IPS-20b (cell line): ENCODE measurements at regions not wholly inside any gene's neighbourhood (a gene's known extent, or its start where the extent isn't known, plus 50 kb on each side); places are given as distances from the start of the nearest gene placed in this dataset.

Experiments
- H3K27ac ChIP-seq: one replicate; pipeline ENCODE4 v1.5.1; 2013; ENCODE audit warnings: low read length
- H3K27me3 ChIP-seq: 2 replicates; pipeline ENCODE4 v1.6.1; 2013; ENCODE audit warnings: mild to moderate bottlenecking, low read length, inconsistent platforms; ENCODE audit not compliant: insufficient read depth
- H3K36me3 ChIP-seq: 2 replicates; pipeline ENCODE4 v1.6.1; 2013; ENCODE audit warnings: low read depth, mild to moderate bottlenecking, inconsistent platforms, low read length, moderate library complexity; ENCODE audit not compliant: insufficient read depth
- H3K4me1 ChIP-seq: 2 replicates; pipeline ENCODE4 v1.6.1; 2013; ENCODE audit warnings: mild to moderate bottlenecking, control low read depth, inconsistent platforms, low read length, moderate library complexity; ENCODE audit not compliant: insufficient read depth
- H3K4me3 ChIP-seq: 2 replicates; pipeline ENCODE4 v1.5.1; 2013; ENCODE audit warnings: mild to moderate bottlenecking, low read length, inconsistent platforms
- H3K9ac ChIP-seq: 2 replicates; pipeline ENCODE4 v1.6.1; 2013; ENCODE audit warnings: low read depth, mild to moderate bottlenecking, inconsistent platforms, low read length, moderate library complexity
- H3K9me3 ChIP-seq: 2 replicates; pipeline ENCODE4 v1.6.1; 2013; ENCODE audit warnings: mild to moderate bottlenecking, low read depth, low read length, inconsistent platforms; ENCODE audit not compliant: insufficient read depth

- Histone ChIP-seq H3K4me1 (peaks cover 16% of the 10 kb centered on the region), H3K36me3 (no peaks in the 10 kb centered on the region), H3K27me3 (no peaks in the 10 kb centered on the region), H3K4me3 (no peak overlapping the region), H3K27ac (no peak overlapping the region), H3K9ac (no peak overlapping the region), H3K9me3 (no peaks in the 10 kb centered on the region)
Observed at GRCh38 chr19:31099515-31100205, 249.6 kb downstream of the TSHZ3 start.

GRCh38 chr19:31098836-31099235 is 250.4 kb downstream of the TSHZ3 start:
- H3K27me3 ChIP-seq = no peaks in the 10 kb centered on the region
- no peak overlapping the region for H3K4me3 ChIP-seq
- no peak overlapping the region for H3K9ac ChIP-seq
- H3K36me3 ChIP-seq = no peaks in the 10 kb centered on the region
- no peaks in the 10 kb centered on the region for H3K9me3 ChIP-seq
- H3K4me1 ChIP-seq = peaks cover 16% of the 10 kb centered on the region
- H3K27ac ChIP-seq = no peak overlapping the region

- Histone ChIP-seq H3K9ac (no peak overlapping the region), H3K36me3 (no peaks in the 10 kb centered on the region), H3K4me1 (peaks cover 9% of the 10 kb centered on the region), H3K9me3 (no peaks in the 10 kb centered on the region), H3K27ac (no peak overlapping the region), H3K27me3 (no peaks in the 10 kb centered on the region), H3K4me3 (no peak overlapping the region)
Observed at GRCh38 chr19:31096935-31097545, 252.2 kb downstream of the TSHZ3 start.

- H3K4me1 ChIP-seq = peaks cover under 1% of the 10 kb centered on the region; the same call in 1 of the 2 replicates
- no peak overlapping the region for H3K9ac ChIP-seq
- no peak overlapping the region for H3K4me3 ChIP-seq
- H3K36me3 ChIP-seq = no peaks in the 10 kb centered on the region
- H3K9me3 ChIP-seq = no peaks in the 10 kb centered on the region
- H3K27me3 ChIP-seq = no peaks in the 10 kb centered on the region
- no peak overlapping the region for H3K27ac ChIP-seq
Observed at GRCh38 chr19:31096062-31096830, 253.0 kb downstream of the TSHZ3 start.

- Histone ChIP-seq H3K4me3 (no peak overlapping the region), H3K4me1 (no peaks in the 10 kb centered on the region; the same call in 1 of the 2 replicates)
Observed at GRCh38 chr19:31095100-31095804, 254.0 kb downstream of the TSHZ3 start.

GRCh38 chr19:31092274-31092673 is 257.0 kb downstream of the TSHZ3 start:
- Histone ChIP-seq H3K4me1 (no peaks in the 10 kb centered on the region; the same call in 1 of the 2 replicates), H3K27me3 (no peaks in the 10 kb centered on the region), H3K9ac (no peak overlapping the region), H3K4me3 (no peak overlapping the region), H3K27ac (no peak overlapping the region), H3K36me3 (no peaks in the 10 kb centered on the region), H3K9me3 (no peaks in the 10 kb centered on the region)

More at GRCh38 chr19:31095100-31095804, 254.0 kb downstream of the TSHZ3 start:
- H3K27me3 ChIP-seq = no peaks in the 10 kb centered on the region
- H3K27ac ChIP-seq = no peak overlapping the region
- no peaks in the 10 kb centered on the region for H3K9me3 ChIP-seq
- H3K36me3 ChIP-seq = no peaks in the 10 kb centered on the region
- no peak overlapping the region for H3K9ac ChIP-seq

- Histone ChIP-seq H3K27me3 (no peaks in the 10 kb centered on the region), H3K27ac (no peak overlapping the region), H3K4me1 (no peaks in the 10 kb centered on the region), H3K9me3 (no peaks in the 10 kb centered on the region), H3K9ac (no peak overlapping the region), H3K4me3 (no peak overlapping the region), H3K36me3 (no peaks in the 10 kb centered on the region)
Observed at GRCh38 chr19:31089681-31090080, 259.6 kb downstream of the TSHZ3 start.

- no peaks in the 10 kb centered on the region for H3K36me3 ChIP-seq
Observed at GRCh38 chr19:31085125-31085524, 264.1 kb downstream of the TSHZ3 start.

GRCh38 chr19:31083105-31083504 is 266.1 kb downstream of the TSHZ3 start:
- no peak overlapping the region for H3K9ac ChIP-seq
- H3K27me3 ChIP-seq = no peaks in the 10 kb centered on the region
- H3K4me1 ChIP-seq = no peaks in the 10 kb centered on the region
- no peaks in the 10 kb centered on the region for H3K36me3 ChIP-seq
- H3K9me3 ChIP-seq = no peaks in the 10 kb centered on the region
- H3K27ac ChIP-seq = no peak overlapping the region
- no peak overlapping the region for H3K4me3 ChIP-seq

More at GRCh38 chr19:31085125-31085524, 264.1 kb downstream of the TSHZ3 start:
- no peak overlapping the region for H3K4me3 ChIP-seq
- no peaks in the 10 kb centered on the region for H3K27me3 ChIP-seq
- no peak overlapping the region for H3K27ac ChIP-seq
- no peak overlapping the region for H3K9ac ChIP-seq
- no peaks in the 10 kb centered on the region for H3K4me1 ChIP-seq
- H3K9me3 ChIP-seq = no peaks in the 10 kb centered on the region

GRCh38 chr19:31075146-31075655 is 274.0 kb downstream of the TSHZ3 start:
- H3K9ac ChIP-seq = no peak overlapping the region

More at GRCh38 chr19:31075146-31075655, 274.0 kb downstream of the TSHZ3 start:
- Histone ChIP-seq H3K27me3 (no peaks in the 10 kb centered on the region), H3K27ac (no peak overlapping the region), H3K4me1 (peaks cover 30% of the 10 kb centered on the region), H3K36me3 (no peaks in the 10 kb centered on the region), H3K4me3 (no peak overlapping the region; the same call in 1 of the 2 replicates), H3K9me3 (no peaks in the 10 kb centered on the region)
